ENCODE measurements at regions not wholly inside any gene's neighbourhood (a gene's known extent, or its start where the extent isn't known, plus 50 kb on each side); places are given as distances from the start of the nearest gene placed in this dataset.

- no CpG with 5 or more reads among the region's 2 CpGs for WGBS, 2 donors (ENCODE audit: low coverage in 1 of 2)
- Histone ChIP-seq H3K36me3 (no peaks in the 10 kb centered on the region), H3K27ac (no peak overlapping the region), H3K4me1 (peaks cover 0 to 2% (median 0%) of the 10 kb centered on the region in 3 donors), H3K9me3 (peaks cover 0 to 36% (median 0%) of the 10 kb centered on the region in 3 donors), H3K4me3 (no peak overlapping the region), H3K27me3 (no peaks in the 10 kb centered on the region)
- TF ChIP-seq EP300 (IDR thresholded peaks at IDR 0.05) (no peak), CTCF (IDR thresholded peaks at IDR 0.05) (no peak), POLR2AphosphoS5 (IDR thresholded peaks at IDR 0.05) (no peak), POLR2A (IDR thresholded peaks at IDR 0.05) (no peak)
- no peak for ATAC-seq
Measured at GRCh38 chr3:164521644-164522043, 556.7 kb downstream of the SI start.

- Histone ChIP-seq H3K9me3 (peaks cover 0 to 36% (median 0%) of the 10 kb centered on the region in 3 donors), H3K36me3 (no peaks in the 10 kb centered on the region), H3K4me3 (no peak overlapping the region), H3K27ac (no peak overlapping the region), H3K4me1 (peaks cover 0 to 2% (median 0%) of the 10 kb centered on the region in 3 donors), H3K27me3 (no peaks in the 10 kb centered on the region)
- TF ChIP-seq EP300 (IDR thresholded peaks at IDR 0.05) (no peak), POLR2AphosphoS5 (IDR thresholded peaks at IDR 0.05) (no peak), CTCF (IDR thresholded peaks at IDR 0.05) (no peak), POLR2A (IDR thresholded peaks at IDR 0.05) (no peak)
- ATAC-seq, result no peak
- 93% methylated on average over 4 of the region's 4 CpGs; no CpG with 5 or more reads in 1 of the 2 donors for WGBS, 2 donors (ENCODE audit: low coverage in 1 of 2)
Measured at GRCh38 chr3:164521139-164521538, 557.2 kb downstream of the SI start.

GRCh38 chr3:164515256-164515655 is 563.0 kb downstream of the SI start:
- 40% methylated on average over 1 of the region's 5 CpGs; no CpG with 5 or more reads in 1 of the 2 donors for WGBS, 2 donors (ENCODE audit: low coverage in 1 of 2)
- TF ChIP-seq POLR2A (IDR thresholded peaks at IDR 0.05), result no peak
- no peak for TF ChIP-seq CTCF (IDR thresholded peaks at IDR 0.05)
- TF ChIP-seq EP300 (IDR thresholded peaks at IDR 0.05), result no peak
- TF ChIP-seq POLR2AphosphoS5 (IDR thresholded peaks at IDR 0.05), result no peak
- ATAC-seq, result peak; percentile 3

GRCh38 chr3:164514576-164514975 is 563.7 kb downstream of the SI start:
- ATAC-seq, result no peak
- H3K27ac ChIP-seq, result no peak overlapping the region
- WGBS, 2 donors (ENCODE audit: low coverage in 1 of 2), result 60 to 98% methylated on average over 1 to 5 of the region's 6 CpGs
- H3K27me3 ChIP-seq, result no peaks in the 10 kb centered on the region
- H3K4me3 ChIP-seq, result no peak overlapping the region
- peaks cover 0 to 25% (median 0%) of the 10 kb centered on the region in 3 donors for H3K9me3 ChIP-seq
- TF ChIP-seq EP300 (IDR thresholded peaks at IDR 0.05), result no peak
- TF ChIP-seq CTCF (IDR thresholded peaks at IDR 0.05), result no peak
- TF ChIP-seq POLR2A (IDR thresholded peaks at IDR 0.05), result no peak
- no peaks in the 10 kb centered on the region for H3K36me3 ChIP-seq
- no peaks in the 10 kb centered on the region for H3K4me1 ChIP-seq

More at GRCh38 chr3:164515256-164515655, 563.0 kb downstream of the SI start:
- Histone ChIP-seq H3K4me3 (no peak overlapping the region), H3K4me1 (no peaks in the 10 kb centered on the region), H3K36me3 (no peaks in the 10 kb centered on the region), H3K27ac (no peak overlapping the region), H3K9me3 (peaks cover 0 to 31% (median 0%) of the 10 kb centered on the region in 3 donors), H3K27me3 (no peaks in the 10 kb centered on the region)

- TF ChIP-seq CTCF (IDR thresholded peaks at IDR 0.05), result no peak
- no peak for TF ChIP-seq POLR2A (IDR thresholded peaks at IDR 0.05)
- no peak for TF ChIP-seq EP300 (IDR thresholded peaks at IDR 0.05)
- no peak for TF ChIP-seq POLR2AphosphoS5 (IDR thresholded peaks at IDR 0.05)
- Histone ChIP-seq H3K27ac (no peak overlapping the region), H3K9me3 (no peaks in the 10 kb centered on the region), H3K4me1 (no peaks in the 10 kb centered on the region), H3K4me3 (no peak overlapping the region), H3K36me3 (no peaks in the 10 kb centered on the region), H3K27me3 (no peaks in the 10 kb centered on the region)
- no peak for ATAC-seq
Measured at GRCh38 chr3:164507886-164508285, 570.4 kb downstream of the SI start.

Data from gastroesophageal sphincter (tissue), 4 donors.